Natural killer cell (primary cell): ENCODE measurements at regions not wholly inside any gene's neighbourhood (a gene's known extent, or its start where the extent isn't known, plus 50 kb on each side); places are given as distances from the start of the nearest gene placed in this dataset.

Source experiments
- ATAC-seq, 3 donors: fragments of 150-1000 bp in 2 of 3; fragments of 200-7000 bp in 1 of 3; cut with Tn5 transposase; 1 replicate in 1 of 3; 2 replicates in 2 of 3; pipeline ENCODE4 v1.10.0; 2021; ENCODE audit warnings: mild to moderate bottlenecking in 2 of 3, moderate library complexity in 2 of 3
- DNase-seq, 2 donors: peaks; one replicate each; pipeline versions ENCODE4 v3.0.0 to v3.0.0-alpha.2; 2013 to 2021; ENCODE audit warnings: mixed read lengths in 1 of 2
- H3K27ac ChIP-seq: one replicate; pipeline ENCODE4 v1.5.1; 2013; ENCODE audit warnings: mild to moderate bottlenecking, low read length
- H3K27me3 ChIP-seq: one replicate; pipeline ENCODE4 v1.6.1; 2013; ENCODE audit warnings: low read length; ENCODE audit not compliant: control insufficient read depth, insufficient read depth
- H3K36me3 ChIP-seq: one replicate; pipeline ENCODE4 v1.6.1; 2013; ENCODE audit warnings: low read length; ENCODE audit not compliant: control insufficient read depth, insufficient read depth
- H3K4me1 ChIP-seq: one replicate; pipeline ENCODE4 v1.6.1; 2013; ENCODE audit warnings: low read length; ENCODE audit not compliant: control insufficient read depth, insufficient read depth
- H3K4me3 ChIP-seq: one replicate; pipeline ENCODE4 v1.5.1; 2013; ENCODE audit warnings: low read length
- H3K9me3 ChIP-seq: one replicate; pipeline ENCODE4 v1.6.1; 2013; ENCODE audit warnings: low read length; ENCODE audit not compliant: control insufficient read depth, insufficient read depth
- H3K27ac Mint-ChIP-seq, 2 donors: one replicate each; pipeline ENCODE4 v1.8.0; 2022; ENCODE audit warnings: mild to moderate bottlenecking in 2 of 2, mixed read lengths in 2 of 2, moderate library complexity in 1 of 2
- H3K27me3 Mint-ChIP-seq, 2 donors: one replicate each; pipeline ENCODE4 v1.8.0; 2022; ENCODE audit warnings: low read depth in 2 of 2, mixed read lengths in 2 of 2
- H3K36me3 Mint-ChIP-seq: one replicate; pipeline ENCODE4 v1.8.0; 2022; ENCODE audit warnings: mixed read lengths
- H3K4me1 Mint-ChIP-seq, 2 donors: one replicate each; pipeline ENCODE4 v1.8.0; 2022; ENCODE audit warnings: mixed read lengths in 2 of 2
- H3K4me3 Mint-ChIP-seq: one replicate; pipeline ENCODE4 v1.8.0; 2022; ENCODE audit warnings: mild to moderate bottlenecking, moderate library complexity, mixed read lengths
- H3K9me3 Mint-ChIP-seq, 2 donors: one replicate each; pipeline ENCODE4 v1.8.0; 2022; ENCODE audit warnings: mixed read lengths in 2 of 2
- CTCF ChIP-seq: fragments of 200-600 bp; IDR thresholded peaks from one replicate; pipeline ENCODE4 v1.8.0; 2022; ENCODE audit warnings: antibody characterized with exemption
- WGBS: methylation state at CpG from one replicate; pipeline ENCODE4 v1.1.7; 2013; ENCODE audit warnings: missing lambda C conversion rate; ENCODE audit not compliant: insufficient coverage; 5-methylcytosine and 5-hydroxymethylcytosine counted together
- intact Hi-C: fragments of 100-400 bp; cut with micrococcal nuclease; formaldehyde crosslinking; loops from one replicate; pipeline ENCODE4 v1.14.2; 2022

GRCh38 chr19:29378126-29378525 is 147.7 kb upstream of the VSTM2B start:
- DNase-seq (no peak), ATAC-seq (no peak)
- Histone ChIP-seq H3K9me3 (no peaks in the 10 kb centered on the region), H3K27ac (no peak overlapping the region), H3K36me3 (no peaks in the 10 kb centered on the region), H3K4me1 (no peaks in the 10 kb centered on the region), H3K27me3 (no peaks in the 10 kb centered on the region), H3K4me3 (no peak overlapping the region)
- Mint-ChIP-seq H3K9me3 (no peaks in the 10 kb centered on the region), H3K27ac (no peak overlapping the region), H3K4me3 (no peak overlapping the region), H3K27me3 (peaks cover 16 to 28% of the 10 kb centered on the region in 2 donors), H3K36me3 (no peaks in the 10 kb centered on the region), H3K4me1 (no peaks in the 10 kb centered on the region)
- no peak for TF ChIP-seq CTCF
- WGBS, result 78% methylated on average over 4 of the region's 4 CpGs
- intact Hi-C loops, result no loop called here

- 75% methylated on average over 5 of the region's 5 CpGs for WGBS
- H3K4me3 ChIP-seq, result no peak overlapping the region
- H3K36me3 Mint-ChIP-seq, result no peaks in the 10 kb centered on the region
- no peaks in the 10 kb centered on the region for H3K4me1 ChIP-seq
- H3K27me3 ChIP-seq, result no peaks in the 10 kb centered on the region
- intact Hi-C loops, result no loop called here
- TF ChIP-seq CTCF, result no peak
- H3K27me3 Mint-ChIP-seq, result peaks cover 16 to 26% of the 10 kb centered on the region in 2 donors
- H3K27ac Mint-ChIP-seq, result no peak overlapping the region
- ATAC-seq (no peak), DNase-seq (no peak)
- no peaks in the 10 kb centered on the region for H3K9me3 Mint-ChIP-seq
- no peak overlapping the region for H3K4me3 Mint-ChIP-seq
- H3K36me3 ChIP-seq, result no peaks in the 10 kb centered on the region
- H3K27ac ChIP-seq, result no peak overlapping the region
- H3K9me3 ChIP-seq, result no peaks in the 10 kb centered on the region
- H3K4me1 Mint-ChIP-seq, result no peaks in the 10 kb centered on the region
These were observed 147.2 kb upstream of the VSTM2B start for GRCh38 chr19:29378543-29379080.

GRCh38 chr19:29379257-29380021 is 146.4 kb upstream of the VSTM2B start:
- 44% methylated on average over 11 of the region's 13 CpGs for WGBS
- ATAC-seq, result no peak

More at GRCh38 chr19:29379257-29380021, 146.4 kb upstream of the VSTM2B start:
- Mint-ChIP-seq H3K4me1 (no peaks in the 10 kb centered on the region), H3K36me3 (no peaks in the 10 kb centered on the region), H3K9me3 (no peaks in the 10 kb centered on the region), H3K4me3 (no peak overlapping the region), H3K27ac (no peak overlapping the region), H3K27me3 (peaks cover 16 to 23% of the 10 kb centered on the region in 2 donors)
- H3K27ac ChIP-seq, result no peak overlapping the region
- DNase-seq, result no peak
- intact Hi-C loops, result no loop called here
- no peak for TF ChIP-seq CTCF
- no peak overlapping the region for H3K4me3 ChIP-seq
- no peaks in the 10 kb centered on the region for H3K9me3 ChIP-seq
- H3K4me1 ChIP-seq, result no peaks in the 10 kb centered on the region
- no peaks in the 10 kb centered on the region for H3K36me3 ChIP-seq
- no peaks in the 10 kb centered on the region for H3K27me3 ChIP-seq
